ENCODE measurements at regions not wholly inside any gene's neighbourhood (a gene's known extent, or its start where the extent isn't known, plus 50 kb on each side); places are given as distances from the start of the nearest gene placed in this dataset.

- WGBS, 2 donors, result 77 to 86% methylated on average over 6 of the region's 6 CpGs
- H3K9me3 ChIP-seq, result no peaks in the 10 kb centered on the region
- no peak for ATAC-seq
- DNase-seq, result no peak
- no peak overlapping the region for H3K27ac ChIP-seq
- H3K4me3 ChIP-seq, result no peak overlapping the region
- intact Hi-C loops (cut with DNase I), result no loop called here
- no peaks in the 10 kb centered on the region for H3K27me3 ChIP-seq
- H3K36me3 ChIP-seq (replicated peaks in 1 of 2; ENCODE audit: insufficient read depth in 1 of 2, low read depth in 2 of 2), result no peaks in the 10 kb centered on the region
- TF ChIP-seq CTCF (IDR thresholded peaks at IDR 0.05) (no peak), POLR2A (IDR thresholded peaks at IDR 0.05) (no peak)
- H3K4me1 ChIP-seq, result no peaks in the 10 kb centered on the region
These were observed 387.0 kb upstream of the CDH19 start for GRCh38 chr18:66990909-66991308.

GRCh38 chr18:66979009-66979408 lies 375.1 kb upstream of the CDH19 start:
- H3K27me3 ChIP-seq, result no peaks in the 10 kb centered on the region

GRCh38 chr18:66972681-66973080 lies 368.8 kb upstream of the CDH19 start:
- Histone ChIP-seq H3K27me3 (no peaks in the 10 kb centered on the region), H3K27ac (no peak overlapping the region), H3K4me1 (no peaks in the 10 kb centered on the region), H3K9me3 (no peaks in the 10 kb centered on the region), H3K36me3 (replicated peaks in 1 of 2; ENCODE audit: insufficient read depth in 1 of 2, low read depth in 2 of 2) (no peaks in the 10 kb centered on the region), H3K4me3 (no peak overlapping the region)
- WGBS, 2 donors, result 42 to 63% methylated on average over 1 of the region's 1 CpG
- intact Hi-C loops (cut with DNase I), result no loop called here
- no peak for ATAC-seq
- TF ChIP-seq CTCF (IDR thresholded peaks at IDR 0.05) (no peak), POLR2A (IDR thresholded peaks at IDR 0.05) (no peak)
- DNase-seq, result no peak

More at GRCh38 chr18:66979009-66979408, 375.1 kb upstream of the CDH19 start:
- TF ChIP-seq POLR2A (IDR thresholded peaks at IDR 0.05), result no peak
- TF ChIP-seq CTCF (IDR thresholded peaks at IDR 0.05), result no peak
- no peak overlapping the region for H3K27ac ChIP-seq
- H3K9me3 ChIP-seq, result no peaks in the 10 kb centered on the region
- H3K4me1 ChIP-seq, result no peaks in the 10 kb centered on the region
- DNase-seq (no peak), ATAC-seq (no peak)
- intact Hi-C loops (cut with DNase I), result no loop called here
- no peaks in the 10 kb centered on the region for H3K36me3 ChIP-seq (replicated peaks in 1 of 2; ENCODE audit: insufficient read depth in 1 of 2, low read depth in 2 of 2)
- H3K4me3 ChIP-seq, result no peak overlapping the region

- no peaks in the 10 kb centered on the region for H3K27me3 ChIP-seq
- ATAC-seq, result no peak
- H3K4me1 ChIP-seq, result no peaks in the 10 kb centered on the region
- intact Hi-C loops (cut with DNase I), result no loop called here
- 32% methylated on average over 3 of the region's 3 CpGs for WGBS, 2 donors
- H3K9me3 ChIP-seq, result no peaks in the 10 kb centered on the region
- no peak for DNase-seq
- no peaks in the 10 kb centered on the region for H3K36me3 ChIP-seq (replicated peaks in 1 of 2; ENCODE audit: insufficient read depth in 1 of 2, low read depth in 2 of 2)
- no peak overlapping the region for H3K27ac ChIP-seq
- no peak for TF ChIP-seq CTCF (IDR thresholded peaks at IDR 0.05)
- no peak for TF ChIP-seq POLR2A (IDR thresholded peaks at IDR 0.05)
- H3K4me3 ChIP-seq, result no peak overlapping the region
These were observed 368.1 kb upstream of the CDH19 start for GRCh38 chr18:66971960-66972359.

- H3K36me3 ChIP-seq (replicated peaks in 1 of 2; ENCODE audit: insufficient read depth in 1 of 2, low read depth in 2 of 2), result no peaks in the 10 kb centered on the region
- no peaks in the 10 kb centered on the region for H3K4me1 ChIP-seq
- no peak for ATAC-seq
- H3K9me3 ChIP-seq, result no peaks in the 10 kb centered on the region
- no peaks in the 10 kb centered on the region for H3K27me3 ChIP-seq
- no peak overlapping the region for H3K4me3 ChIP-seq
- TF ChIP-seq CTCF (IDR thresholded peaks at IDR 0.05), result no peak
- no peak for TF ChIP-seq POLR2A (IDR thresholded peaks at IDR 0.05)
- intact Hi-C loops (cut with DNase I), result no loop called here
- 78 to 83% methylated on average over 7 of the region's 7 CpGs for WGBS, 2 donors
- H3K27ac ChIP-seq, result no peak overlapping the region
- no peak for DNase-seq
These were observed 362.3 kb upstream of the CDH19 start for GRCh38 chr18:66966171-66966570.
